K562 (cell line): ENCODE measurements at regions not wholly inside any gene's neighbourhood (a gene's known extent, or its start where the extent isn't known, plus 50 kb on each side); places are given as distances from the start of the nearest gene placed in this dataset.
A peak's percentile ranks its signal among the peaks of the same experiment; 100 is the strongest.

Experiments
- ATAC-seq: fragments of 200-7000 bp; cut with Tn5 transposase; 3 replicates; pipeline ENCODE4 v1.9.1; 2020; ENCODE audit warnings: moderate library complexity
- BruUV-seq: library from RNA; stranded (reverse); fragments of 400-500 nt; replicated peaks from 2 replicates; lab custom pipeline; 2021; lab: Mats Ljungman, UMichigan
- CTCF ChIA-PET: fragments of 300-600 bp; formaldehyde crosslinking; extraction: SDS; loops from one replicate; lab custom pipeline; 2021; ENCODE audit warnings: low intra/inter-chr PET ratio; lab: Yijun Ruan, JAX
- POLR2A ChIA-PET: fragments of 300-600, 350-650 bp; sonication (Branson Sonifier 250); formaldehyde crosslinking; extraction: SDS; loops from one replicate; lab custom pipeline; 2021; ENCODE audit warnings: antibody characterized with exemption, inconsistent platforms; lab: Yijun Ruan, JAX
- DNase-seq, 4 experiments: peaks; one replicate each; pipeline versions ENCODE4 v3.0.0 to v3.0.0-alpha.2; 2011 to 2018; ENCODE audit warnings: low spot score in 3 of 4, mixed read lengths in 3 of 4; ENCODE audit errors: extremely low read depth in 1 of 4
- FAIRE-seq: peaks from 2 replicates; lab custom pipeline; 2011; peaks lifted over from hg19 to GRCh38; lab: Jason Lieb, UNC
- H2AFZ ChIP-seq: 2 replicates; pipeline ENCODE4 v1.6.0; 2011; ENCODE audit warnings: low read depth, low read length, control low read depth, inconsistent platforms
- H3K27ac ChIP-seq: fragments of 200-600 bp; 3 replicates; pipeline ENCODE4 v1.8.0; 2011; ENCODE audit warnings: low read depth, mild to moderate bottlenecking, control low read depth, inconsistent platforms, low read length, moderate library complexity, mixed read lengths; ENCODE audit errors: extremely low read depth
- H3K27me3 ChIP-seq, 2 experiments: fragments of 300-600 bp in 1 of 2; 2 replicates in 1 of 2; 3 replicates in 1 of 2; pipeline versions ENCODE4 v1.6.0 to v1.8.0; 2011; ENCODE audit warnings: inconsistent platforms in 2 of 2, low read length in 2 of 2, mild to moderate bottlenecking in 1 of 2, mixed read lengths in 1 of 2, moderate library complexity in 1 of 2; ENCODE audit not compliant: control insufficient read depth in 2 of 2, insufficient read depth in 2 of 2
- H3K36me3 ChIP-seq: fragments of 300-600 bp; 3 replicates; pipeline ENCODE4 v1.8.0; 2011; ENCODE audit warnings: mild to moderate bottlenecking, low read length, inconsistent platforms; ENCODE audit not compliant: control insufficient read depth, insufficient read depth
- H3K4me1 ChIP-seq, 2 experiments: fragments of 200-600 bp in 1 of 2; replicated peaks in 1 of 2; 2 replicates in 1 of 2; 3 replicates in 1 of 2; pipeline versions ENCODE4 v1.5.1 to v1.8.0; 2011; ENCODE audit warnings: inconsistent platforms in 2 of 2, low read length in 2 of 2, mild to moderate bottlenecking in 1 of 2, mixed read lengths in 1 of 2, moderate library complexity in 1 of 2; ENCODE audit not compliant: control insufficient read depth in 2 of 2, insufficient read depth in 2 of 2
- H3K4me2 ChIP-seq: 2 replicates; pipeline ENCODE4 v1.6.1; 2011; ENCODE audit warnings: low read length, control low read depth, inconsistent platforms, mixed read lengths; ENCODE audit not compliant: insufficient read depth
- H3K4me3 ChIP-seq: fragments of 200-600 bp; sonication (generic), shearing (Covaris generic); 2 replicates; pipeline ENCODE4 v1.5.1; 2016; ENCODE audit warnings: control low read depth, inconsistent platforms
- H3K79me2 ChIP-seq: fragments of 200-600 bp; 3 replicates; pipeline ENCODE4 v1.8.0; 2011; ENCODE audit warnings: low read length, inconsistent platforms; ENCODE audit not compliant: control insufficient read depth, insufficient read depth
- H3K9ac ChIP-seq, 2 experiments: 2 replicates each; pipeline versions ENCODE4 v1.6.0 to v1.6.1; 2011; ENCODE audit warnings: low read depth in 2 of 2, low read length in 2 of 2, control low read depth in 1 of 2, inconsistent platforms in 1 of 2, mild to moderate bottlenecking in 1 of 2, mixed read lengths in 1 of 2; ENCODE audit not compliant: insufficient read depth in 1 of 2
- H3K9me1 ChIP-seq: one replicate; pipeline ENCODE4 v1.6.0; 2011; ENCODE audit warnings: inconsistent platforms, mild to moderate bottlenecking, low read length, moderate library complexity; ENCODE audit not compliant: control insufficient read depth, insufficient read depth
- H3K9me3 ChIP-seq: replicated peaks from 2 replicates; pipeline ENCODE4 v1.5.1; 2011; ENCODE audit warnings: low read depth, low read length, inconsistent platforms; ENCODE audit not compliant: control insufficient read depth, insufficient read depth
- H4K20me1 ChIP-seq: replicated peaks from 2 replicates; pipeline ENCODE4 v1.6.1; 2011; ENCODE audit warnings: low read length, inconsistent platforms, mixed read lengths; ENCODE audit not compliant: control insufficient read depth, insufficient read depth
- EWSR1 ChIP-seq: fragments of 450-650 bp; IDR thresholded peaks from 2 replicates; pipeline ENCODE4 v1.6.1; 2018; ENCODE audit warnings: borderline replicate concordance, mild to moderate bottlenecking, low read depth, moderate library complexity; ENCODE audit not compliant: partially characterized antibody
- FOXP4 ChIP-seq: sonication (generic); formaldehyde crosslinking; IDR thresholded peaks from 2 replicates; pipeline ENCODE4 v1.8.0; 2022; ENCODE audit warnings: mild to moderate bottlenecking, missing genetic modification reagents, borderline replicate concordance
- YY1 ChIP-seq, 3 experiments: IDR thresholded peaks; 2 replicates each; pipeline ENCODE4 v1.6.1; 2011; ENCODE audit warnings: low read length in 2 of 3, mild to moderate bottlenecking in 2 of 3, moderate library complexity in 2 of 3, borderline replicate concordance in 1 of 3, control low read depth in 1 of 3, low read depth in 1 of 3; ENCODE audit not compliant: insufficient read depth in 3 of 3, insufficient replicate concordance in 2 of 3, control insufficient read depth in 1 of 3, insufficient read length in 1 of 3; ENCODE audit errors: extremely low read depth in 1 of 3
- ZFP36 ChIP-seq: fragments of 150-350 bp; IDR thresholded peaks from 2 replicates; pipeline ENCODE4 v1.6.1; 2018; ENCODE audit warnings: low read length, low read depth; ENCODE audit not compliant: partially characterized antibody
- WGBS: fragments of 100-300 bp; shearing (Covaris generic); methylation state at CpG from one replicate; pipeline ENCODE4 v1.1.6; 2016; ENCODE audit warnings: low coverage, mixed read lengths; ENCODE audit not compliant: insufficient coverage; ENCODE audit errors: missing lambda C conversion rate; 5-methylcytosine and 5-hydroxymethylcytosine counted together
- in situ Hi-C: fragments of 300-500 bp; cut with MboI; formaldehyde crosslinking; loops from 4 replicates; pipeline ENCODE4 v1.15.0; 2018; ENCODE audit warnings: inconsistent platforms, mixed read lengths
- intact Hi-C: fragments of 100-400 bp; cut with micrococcal nuclease; formaldehyde crosslinking; loops from 2 replicates; pipeline ENCODE4 v1.14.2; 2022
- TF ChIP-seq, protein P1 (sequence below): sonication (generic); formaldehyde crosslinking; IDR thresholded peaks from 2 replicates; pipeline ENCODE4 v1.8.1; 2023; ENCODE audit warnings: mild to moderate bottlenecking, missing genetic modification reagents

DNA sequence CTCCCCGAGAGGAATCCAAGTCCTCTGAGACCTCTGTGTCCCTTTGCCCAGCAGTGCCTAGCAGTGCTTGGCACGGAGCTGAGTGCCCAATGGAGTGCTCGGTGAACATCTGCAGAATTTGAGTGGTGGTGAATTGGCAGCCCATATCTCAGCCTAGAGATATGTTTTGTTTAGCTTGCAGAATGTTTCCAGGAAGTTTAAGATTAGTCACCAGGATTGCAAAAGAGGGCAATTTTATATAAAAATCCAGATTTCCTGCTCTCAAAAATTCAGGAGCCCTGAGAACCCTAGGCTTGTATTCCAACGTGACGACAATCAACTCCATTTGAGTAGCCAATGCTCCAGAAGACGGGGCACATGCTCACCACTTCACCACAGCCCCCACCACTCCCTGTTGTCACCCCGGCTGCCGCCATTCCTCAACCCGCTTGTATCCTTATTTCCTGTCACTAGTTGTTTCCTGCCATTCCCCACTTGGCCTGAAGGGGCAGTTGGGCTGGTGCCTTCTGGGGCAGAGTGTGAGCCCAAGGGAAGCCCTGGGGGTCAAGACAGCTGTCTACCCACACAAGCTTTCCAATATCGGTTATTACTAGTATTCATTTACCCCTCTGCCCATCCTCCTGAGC lies 116.9 kb downstream of the EFNB1 start (continued):
- TF ChIP-seq YY1 (IDR thresholded peaks at IDR 0.05; ENCODE audit: borderline replicate concordance in 1 of 3, control insufficient read depth in 1 of 3, extremely low read depth in 1 of 3, insufficient read depth in 3 of 3, insufficient read length in 1 of 3, insufficient replicate concordance in 2 of 3, low read depth in 1 of 3, low read length in 2 of 3) (peak in 1 of 3 experiments; percentile 64), EWSR1 (no peak), FOXP4 (no peak)

GRCh38 chrX:68945081-68945602 lies 116.3 kb downstream of the EFNB1 start:
- Histone ChIP-seq H4K20me1 (no peaks in the 10 kb centered on the region), H3K9me3 (no peaks in the 10 kb centered on the region), H3K4me2 (no peak overlapping the region), H3K36me3 (no peaks in the 10 kb centered on the region), H3K9ac (no peak overlapping the region), H2AFZ (no peak overlapping the region), H3K4me1 (no peaks in the 10 kb centered on the region; a peak in 1 of 5 replicates), H3K27me3 (no peaks in the 10 kb centered on the region), H3K4me3 (no peak overlapping the region), H3K9me1 (no peaks in the 10 kb centered on the region), H3K27ac (no peak overlapping the region)
- in situ Hi-C loops (no loop called here), intact Hi-C loops (no loop called here)
- BruUV-seq: no TSS peak
- no peak for ATAC-seq
- WGBS: 0% methylated on average over 2 of the region's 2 CpGs
- ChIA-PET POLR2A (no interaction called here), CTCF (no interaction called here)
- FAIRE-seq: no peak
- peak; percentile 68 for TF ChIP-seq ZFP36
- TF ChIP-seq, protein P1, sequence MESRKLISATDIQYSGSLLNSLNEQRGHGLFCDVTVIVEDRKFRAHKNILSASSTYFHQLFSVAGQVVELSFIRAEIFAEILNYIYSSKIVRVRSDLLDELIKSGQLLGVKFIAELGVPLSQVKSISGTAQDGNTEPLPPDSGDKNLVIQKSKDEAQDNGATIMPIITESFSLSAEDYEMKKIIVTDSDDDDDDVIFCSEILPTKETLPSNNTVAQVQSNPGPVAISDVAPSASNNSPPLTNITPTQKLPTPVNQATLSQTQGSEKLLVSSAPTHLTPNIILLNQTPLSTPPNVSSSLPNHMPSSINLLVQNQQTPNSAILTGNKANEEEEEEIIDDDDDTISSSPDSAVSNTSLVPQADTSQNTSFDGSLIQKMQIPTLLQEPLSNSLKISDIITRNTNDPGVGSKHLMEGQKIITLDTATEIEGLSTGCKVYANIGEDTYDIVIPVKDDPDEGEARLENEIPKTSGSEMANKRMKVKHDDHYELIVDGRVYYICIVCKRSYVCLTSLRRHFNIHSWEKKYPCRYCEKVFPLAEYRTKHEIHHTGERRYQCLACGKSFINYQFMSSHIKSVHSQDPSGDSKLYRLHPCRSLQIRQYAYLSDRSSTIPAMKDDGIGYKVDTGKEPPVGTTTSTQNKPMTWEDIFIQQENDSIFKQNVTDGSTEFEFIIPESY (CRISPR knock-in tag): no peak
- TF ChIP-seq, all 486 proteins: peak for 1
- DNase-seq: peak in 1 of 4 experiments; percentile 1
- no peaks in the 10 kb centered on the region for H3K79me2 ChIP-seq
